GM18526 (cell line): ENCODE measurements at regions not wholly inside any gene's neighbourhood (a gene's known extent, or its start where the extent isn't known, plus 50 kb on each side); places are given as distances from the start of the nearest gene placed in this dataset.

Experiments
- POLR2A ChIP-seq: IDR thresholded peaks from 3 replicates; pipeline ENCODE4 v1.6.1; 2011; ENCODE audit not compliant: insufficient read length; ENCODE audit errors: extremely low read depth

DNA sequence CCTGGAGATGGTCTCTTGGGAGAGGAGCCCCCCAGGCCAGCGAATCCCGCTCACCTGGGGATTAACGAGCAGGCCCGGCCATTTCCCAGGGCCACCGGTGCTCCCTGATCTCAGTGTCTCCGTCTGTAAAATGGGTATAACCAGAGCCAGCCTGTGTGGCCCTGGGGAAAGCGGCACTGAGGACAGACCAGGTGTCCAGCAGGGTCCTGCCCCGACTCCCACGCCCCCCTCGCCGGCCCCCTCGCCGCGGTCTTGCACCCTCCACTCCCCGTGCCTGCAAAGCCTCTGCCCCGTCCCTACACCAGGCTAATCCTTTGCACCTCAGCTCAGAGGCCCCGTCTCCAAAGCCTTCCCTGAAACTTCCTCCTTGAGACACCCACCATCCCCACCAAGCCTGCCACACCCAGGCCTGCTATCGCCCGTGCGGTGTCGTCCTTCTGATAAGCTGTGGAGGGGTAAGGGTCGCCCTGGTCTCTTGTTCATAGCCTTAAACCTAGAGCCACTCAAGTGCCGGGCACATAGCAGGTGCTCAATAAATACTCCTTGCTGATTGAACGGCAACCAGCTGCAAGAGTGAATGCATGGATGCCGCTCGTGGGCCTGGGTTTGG, 259.1 kb downstream of the C16orf95 start:
- no peak for TF ChIP-seq POLR2A

DNA sequence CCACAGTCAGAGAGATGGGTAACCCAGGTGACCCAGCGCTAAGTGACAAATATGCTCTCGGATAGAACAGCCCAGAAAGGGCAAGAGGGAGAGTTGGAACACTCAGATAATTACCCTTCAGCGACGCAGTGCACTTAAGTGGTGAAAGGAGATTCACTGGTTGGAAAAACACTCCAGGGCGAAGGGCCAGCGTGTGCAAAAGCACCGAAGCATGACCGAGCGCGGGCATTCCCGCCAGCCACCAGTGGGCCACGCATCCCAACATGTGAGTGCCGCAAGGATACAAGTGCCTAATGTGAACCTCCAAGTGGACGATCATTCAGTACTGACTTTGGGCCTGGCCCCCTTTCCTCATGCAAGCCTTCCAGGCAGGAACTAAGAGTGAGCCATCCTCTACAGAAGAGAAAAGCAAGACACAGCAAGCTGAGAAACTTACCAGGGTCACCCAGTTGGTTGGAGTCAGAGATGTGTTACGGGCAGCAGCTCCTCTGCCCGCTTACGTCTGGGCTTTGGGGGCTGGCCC, 258.4 kb downstream of the C16orf95 start:
- no peak for TF ChIP-seq POLR2A

DNA sequence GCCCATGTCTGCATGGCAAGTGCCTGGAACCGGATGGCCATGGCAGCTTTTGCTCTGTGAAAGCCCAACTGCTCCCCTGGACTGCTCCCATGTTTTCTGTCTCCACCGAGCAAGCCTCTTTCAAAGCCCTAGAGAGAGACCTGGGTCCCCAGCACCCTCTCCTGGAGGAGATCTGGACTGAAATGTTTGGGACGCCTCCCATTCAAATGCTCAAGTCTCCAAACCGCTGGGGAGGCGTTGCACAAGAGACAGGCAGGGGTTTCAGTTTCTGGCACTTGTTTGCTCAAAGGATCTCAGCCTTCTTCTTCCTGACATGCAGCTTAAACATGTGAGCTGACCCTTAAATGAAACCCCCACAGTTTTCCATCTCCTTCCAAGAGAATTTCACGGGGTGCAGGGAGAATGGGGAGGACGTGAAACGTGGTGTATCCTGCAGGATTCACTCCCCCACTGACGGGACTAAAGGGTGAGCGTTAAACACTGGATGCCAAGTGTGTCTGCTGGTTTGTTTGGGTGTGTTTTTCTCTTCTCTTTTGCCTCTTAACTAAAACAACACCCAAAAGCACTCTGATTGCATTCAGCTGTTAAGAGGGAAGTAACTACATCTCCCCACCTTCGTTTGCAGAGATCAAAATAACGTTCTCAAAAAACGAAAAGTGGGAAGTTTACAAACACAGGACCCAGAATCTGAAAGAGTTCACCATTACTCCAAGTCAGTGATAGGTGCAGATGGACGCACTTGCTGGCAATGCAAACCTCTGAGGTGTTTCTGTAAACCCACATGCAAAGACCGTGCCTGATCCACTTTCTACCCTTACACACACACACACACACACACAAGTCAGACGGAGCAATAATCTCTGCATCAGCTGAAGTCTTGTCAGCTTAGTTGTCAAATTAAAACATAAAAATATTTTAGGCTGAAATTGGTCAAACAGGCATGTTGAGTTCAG, 256.9 kb downstream of the C16orf95 start:
- TF ChIP-seq POLR2A = no peak

DNA sequence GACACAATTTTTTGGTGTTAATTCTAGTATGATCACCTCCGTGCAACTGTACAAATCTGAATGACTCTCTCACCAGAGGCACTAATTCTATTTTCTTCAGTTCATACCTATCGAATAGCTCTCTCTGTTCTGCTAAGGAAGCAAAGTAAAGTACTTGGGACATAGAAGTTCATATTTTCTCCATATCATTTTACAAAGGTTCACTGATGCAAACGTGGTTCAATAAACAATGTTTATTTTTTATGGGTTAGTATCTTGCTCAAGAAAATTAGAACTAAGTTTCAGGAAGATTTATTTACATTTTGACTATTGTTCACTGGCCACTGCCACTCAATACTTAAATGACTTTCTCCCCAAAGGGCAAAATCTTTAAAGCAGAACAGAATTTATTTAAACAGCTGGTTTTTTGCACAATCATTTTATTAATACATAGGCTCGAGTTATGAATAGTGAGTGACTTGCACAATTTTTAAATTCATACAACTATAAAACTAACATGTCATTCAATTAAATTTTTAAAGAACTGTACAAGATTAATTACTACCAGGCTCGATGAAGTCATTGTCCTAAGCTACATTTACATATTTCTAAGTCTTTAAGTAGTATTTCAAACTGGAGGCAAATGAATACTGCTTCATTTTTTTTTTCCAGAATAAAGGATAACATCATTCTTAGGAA, 255.8 kb downstream of the C16orf95 start:
- no peak for TF ChIP-seq POLR2A

DNA sequence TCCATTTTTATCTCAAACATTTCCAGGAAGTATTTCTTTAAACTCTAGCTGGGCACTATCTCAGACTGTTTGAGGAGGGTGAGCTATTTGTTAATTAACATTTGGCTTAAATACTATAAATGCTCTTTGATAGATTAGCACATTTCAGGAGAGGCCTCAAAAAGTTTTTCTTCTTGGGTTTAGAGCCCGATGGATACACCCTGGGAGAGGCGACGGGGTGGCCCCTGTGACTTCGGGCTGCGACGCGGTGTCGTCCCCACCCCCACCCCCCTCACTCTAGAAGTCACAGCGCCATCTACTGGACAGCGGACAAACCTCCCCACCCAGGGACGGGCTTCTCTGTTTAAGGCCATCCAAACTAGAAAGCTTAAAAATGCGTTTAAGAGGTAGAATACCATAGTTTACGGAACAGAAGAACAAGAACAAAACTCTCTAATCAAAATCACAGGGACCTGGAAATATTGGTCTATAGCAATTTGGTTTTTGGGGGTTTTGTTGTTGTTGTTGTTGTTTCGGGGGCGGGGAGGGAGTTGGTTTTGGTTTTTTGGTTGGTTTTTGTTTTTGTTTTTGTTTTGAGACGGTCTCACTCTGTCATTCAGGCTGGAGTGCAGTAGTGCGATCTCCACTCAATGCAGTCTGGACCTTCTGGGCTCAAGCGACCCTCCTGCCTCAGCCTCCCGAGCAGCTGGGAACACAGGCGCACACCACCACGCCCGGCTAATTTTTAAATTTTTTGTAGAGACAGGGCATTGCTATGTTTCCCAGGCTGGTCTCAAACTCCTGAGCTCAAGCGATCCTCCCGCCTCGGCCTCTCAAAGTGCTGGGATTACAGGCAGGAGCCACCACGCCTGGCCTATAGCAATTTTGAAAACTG, 254.4 kb downstream of the C16orf95 start:
- no peak for TF ChIP-seq POLR2A

DNA sequence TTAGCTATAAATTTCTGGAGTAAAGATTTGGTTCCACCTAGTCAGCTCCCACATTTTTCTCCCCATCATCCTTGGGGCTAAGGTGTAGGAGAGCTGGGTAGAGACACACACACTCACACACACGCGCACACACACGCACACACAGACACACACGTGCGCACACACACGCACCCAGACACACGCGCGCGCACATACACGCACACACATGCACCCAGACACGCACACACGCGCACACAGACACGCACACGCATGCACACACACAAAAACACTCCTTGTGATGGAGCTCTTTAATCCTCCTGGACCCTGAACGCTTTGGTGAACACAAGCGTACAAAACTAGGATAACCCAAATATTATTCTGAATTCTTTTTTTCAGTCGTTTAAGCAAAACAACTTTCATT, 253.6 kb downstream of the C16orf95 start:
- no peak for TF ChIP-seq POLR2A

DNA sequence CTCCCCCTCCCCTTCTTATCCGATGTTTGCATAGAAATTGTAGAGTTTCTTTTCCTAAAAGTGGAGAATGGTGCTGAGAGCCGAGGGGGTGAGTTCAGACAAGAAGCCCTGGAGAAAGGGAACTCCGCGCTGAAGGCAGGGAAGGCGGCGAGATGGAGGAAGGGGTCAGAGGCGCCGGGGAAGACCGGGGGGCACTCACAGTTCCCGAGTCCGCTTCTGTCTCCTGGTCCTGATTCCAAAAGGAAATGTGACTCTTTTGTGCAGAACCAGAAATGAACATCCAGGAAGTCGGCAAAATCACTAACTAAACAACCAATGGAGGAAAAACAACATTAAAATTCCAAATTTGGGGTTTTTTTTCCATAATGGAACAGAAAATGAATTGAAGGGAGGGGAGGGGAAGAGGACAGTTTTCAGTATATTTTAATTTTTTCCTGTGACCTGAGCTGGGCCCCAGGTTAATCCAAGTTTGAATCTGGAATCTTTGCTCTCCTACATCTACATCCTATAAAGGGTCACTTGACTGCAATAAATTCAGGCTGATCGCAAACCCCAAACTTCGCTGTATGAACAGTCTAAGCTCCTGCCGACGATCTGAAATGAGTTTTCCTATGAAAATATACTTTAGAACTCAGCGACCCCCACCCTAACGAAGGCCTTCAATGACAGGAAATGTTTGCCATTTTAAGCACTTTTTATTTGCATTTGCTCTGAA, 252.3 kb downstream of the C16orf95 start:
- no peak for TF ChIP-seq POLR2A

DNA sequence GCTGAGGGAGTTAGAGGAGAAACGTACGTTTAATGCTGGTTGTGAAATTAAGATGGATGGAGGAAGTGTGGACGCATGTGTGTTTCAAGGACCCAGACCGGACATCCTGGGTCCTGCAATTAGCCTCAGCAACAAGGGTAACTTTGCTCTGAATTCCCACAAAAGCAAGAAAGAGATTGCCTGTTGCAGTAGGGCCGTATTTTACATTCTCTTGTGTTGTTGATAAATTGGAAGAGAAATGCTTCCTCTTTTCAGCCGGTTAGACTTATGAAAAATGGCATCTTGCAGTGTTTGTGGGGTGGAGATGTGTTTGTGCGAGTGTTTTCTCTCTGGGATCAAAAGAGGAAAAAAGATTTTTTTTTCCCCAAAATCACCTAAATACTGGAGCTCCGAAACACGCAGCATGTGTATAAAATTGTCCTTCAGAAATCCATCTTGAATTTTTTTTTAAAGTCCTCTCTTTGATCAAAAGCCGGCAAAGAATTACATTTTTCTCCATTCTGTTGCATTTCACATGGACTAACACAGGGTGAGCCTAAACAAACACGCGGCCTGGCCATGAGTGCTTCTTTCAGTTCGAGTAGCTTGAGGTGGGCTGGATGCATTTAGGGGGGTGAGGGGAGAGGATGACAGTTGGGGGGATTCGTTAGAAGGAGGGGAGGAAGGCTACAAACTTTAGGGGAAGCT, 251.6 kb downstream of the C16orf95 start:
- no peak for TF ChIP-seq POLR2A

DNA sequence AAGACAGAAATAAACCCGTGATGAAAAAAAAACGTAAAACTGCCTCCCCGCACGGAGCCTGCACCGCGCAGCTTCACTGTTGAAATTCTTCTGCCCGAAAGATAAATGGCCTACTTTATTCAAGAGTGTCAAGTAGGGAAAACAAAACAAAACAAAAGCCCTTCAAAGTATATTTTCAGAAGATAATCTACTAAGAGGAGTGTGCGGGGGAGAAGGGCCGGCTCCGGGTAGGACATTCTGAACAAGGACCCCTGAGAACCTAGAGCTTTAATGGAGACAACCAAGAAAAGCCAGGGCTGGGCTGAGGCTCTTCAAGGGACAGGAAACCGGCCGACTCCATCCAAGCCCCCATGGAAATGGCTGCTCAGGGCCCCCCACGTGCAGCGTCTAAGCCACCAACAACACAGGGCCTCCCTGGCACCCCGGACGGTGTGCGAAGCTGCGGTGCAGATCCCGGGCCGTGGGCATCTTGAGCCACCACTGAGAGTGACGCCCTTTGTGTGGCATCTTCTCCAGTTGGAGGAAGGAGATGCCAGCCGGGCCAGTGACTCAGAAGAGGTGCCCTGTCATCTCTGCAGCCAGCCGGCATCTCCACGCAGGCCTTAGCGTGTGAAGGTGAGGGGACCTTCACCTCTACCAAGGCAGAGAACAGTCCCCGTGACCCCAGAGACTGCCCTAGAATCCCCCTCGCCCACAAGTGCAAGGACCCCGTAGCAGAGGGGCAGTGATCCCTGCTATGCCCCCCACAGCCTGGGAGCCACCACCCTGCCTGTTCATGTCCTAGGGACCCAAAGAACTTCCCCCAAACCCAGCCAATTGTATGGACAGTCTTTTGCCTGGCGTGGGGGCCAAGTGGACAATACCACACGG, 250.8 kb downstream of the C16orf95 start:
- TF ChIP-seq POLR2A = no peak

DNA sequence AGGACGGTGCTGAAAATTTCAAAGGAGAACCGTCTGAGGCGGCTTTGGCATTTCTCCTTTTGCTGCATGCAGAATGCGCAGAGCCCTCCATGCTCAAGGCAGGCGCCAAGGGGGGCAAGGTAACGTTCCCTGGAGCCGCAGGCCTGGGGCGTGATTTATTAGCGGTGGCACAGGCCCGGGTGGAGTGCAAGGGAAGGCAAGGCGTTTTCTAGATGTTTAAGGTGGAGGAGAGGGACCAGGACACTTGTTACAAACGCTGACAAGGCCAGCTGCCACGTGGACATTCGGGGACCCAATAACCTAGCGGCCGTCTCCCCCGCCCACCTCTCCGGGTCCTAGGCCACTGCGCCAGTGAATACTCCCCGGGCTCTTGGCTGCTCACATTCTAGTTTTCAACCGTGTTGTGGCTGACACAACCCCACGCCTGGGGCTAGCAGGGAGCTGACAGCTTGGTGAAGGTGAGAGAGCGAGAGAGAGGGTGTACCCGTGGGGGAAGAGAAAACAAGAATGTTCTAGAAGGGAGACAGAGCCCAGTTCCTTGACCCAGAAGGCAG, 250.1 kb downstream of the C16orf95 start:
- TF ChIP-seq POLR2A = no peak

DNA sequence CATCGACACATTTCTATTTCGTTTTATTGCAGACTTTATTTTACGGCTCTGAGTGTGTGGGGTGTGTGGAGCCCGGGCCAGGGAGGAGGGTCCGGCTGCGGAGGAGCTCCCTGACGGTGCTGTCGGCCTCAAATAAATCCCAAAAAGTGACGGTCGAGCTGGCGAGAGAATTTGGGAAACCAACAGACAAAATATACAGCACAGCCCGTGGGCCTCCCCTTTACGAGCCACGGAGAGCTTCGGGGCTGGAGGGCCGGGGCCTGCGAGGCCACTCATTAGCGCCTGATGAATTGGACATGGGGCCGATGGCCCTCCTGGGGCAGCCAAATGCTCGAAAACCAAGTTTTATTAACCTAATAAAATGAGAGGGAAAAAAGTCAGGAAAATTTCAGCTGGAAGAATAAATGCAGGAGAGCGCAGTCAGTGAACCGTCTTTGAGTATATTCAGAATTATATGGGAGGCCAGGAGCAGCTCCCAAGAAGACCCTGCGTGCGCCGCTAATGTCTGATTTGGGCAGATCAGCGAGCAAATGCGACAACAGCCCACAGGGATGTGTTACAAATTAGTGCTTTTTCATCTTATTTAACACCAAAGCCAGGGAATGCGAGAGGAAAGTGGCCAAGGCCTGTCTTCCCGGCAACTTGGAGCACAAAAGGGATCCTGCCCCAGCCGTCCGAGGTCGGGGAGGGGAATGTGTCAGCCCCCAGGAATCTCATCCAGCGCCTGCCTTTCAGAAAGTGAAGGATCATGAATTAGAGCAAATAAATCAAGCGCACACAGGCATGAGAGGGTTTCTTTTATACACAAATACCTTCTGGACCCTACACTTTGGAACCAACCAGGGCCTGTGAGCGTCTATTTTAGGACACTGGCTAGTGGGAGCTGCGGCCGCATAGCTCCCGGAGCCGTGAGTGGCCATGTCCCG, 249.1 kb downstream of the C16orf95 start:
- TF ChIP-seq POLR2A = no peak

DNA sequence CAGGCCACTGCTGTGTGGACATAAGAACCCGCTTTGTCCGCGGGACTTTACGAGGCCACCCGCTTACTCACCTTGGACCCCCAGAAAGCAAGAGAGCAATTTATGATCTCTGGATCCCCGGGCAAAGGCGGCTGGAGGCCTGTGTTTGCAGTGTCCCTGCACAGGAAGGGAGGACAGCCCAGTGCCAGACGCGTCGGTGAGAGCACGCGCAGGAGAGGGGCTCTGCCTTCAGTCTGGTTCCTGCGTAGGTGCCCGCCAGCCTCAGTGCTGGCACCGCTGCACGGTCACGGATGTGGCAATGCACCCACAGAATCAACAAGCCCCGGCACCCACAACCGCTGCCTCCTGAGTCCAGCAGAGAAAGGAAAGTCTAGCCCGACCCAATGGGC, 248.4 kb downstream of the C16orf95 start:
- TF ChIP-seq POLR2A = no peak

DNA sequence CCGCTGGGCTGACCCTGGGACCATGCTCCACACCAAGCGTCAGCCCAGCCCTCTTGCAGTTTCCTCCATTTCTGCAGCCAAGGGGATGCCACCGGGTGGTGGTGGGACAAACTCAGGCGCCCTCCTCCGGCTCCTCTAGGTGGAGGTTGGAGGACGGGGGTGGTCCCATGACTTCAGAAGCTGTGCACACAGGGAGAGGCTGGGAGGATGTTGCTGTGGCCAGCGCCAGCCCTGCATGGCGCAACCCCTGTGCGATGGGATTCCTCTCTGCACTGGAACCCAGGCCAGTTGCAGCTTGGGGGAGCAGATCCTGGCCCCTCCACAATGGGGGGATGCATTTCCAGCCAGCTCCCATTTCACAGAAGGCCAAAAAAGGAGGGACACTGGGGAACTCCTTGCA, 246.5 kb downstream of the C16orf95 start:
- no peak for TF ChIP-seq POLR2A
